Parathyroid adenoma (tissue), 2 donors: ENCODE measurements at regions not wholly inside any gene's neighbourhood (a gene's known extent, or its start where the extent isn't known, plus 50 kb on each side); places are given as distances from the start of the nearest gene placed in this dataset.
"Not testable (repeated sequence)": the region's sequence is repeated elsewhere in the genome, so short reads cannot be mapped to it uniquely, and the experiment has no call there.

Source experiments
- H2AFZ ChIP-seq: fragments of 300-600 bp; sonication (generic); one replicate; pipeline ENCODE4 v1.7.0; 2017; ENCODE audit warnings: antibody characterized with exemption, mild to moderate bottlenecking
- H3K27ac ChIP-seq: fragments of 300-600 bp; sonication (generic); one replicate; pipeline ENCODE4 v1.7.0; 2017
- H3K27me3 ChIP-seq: fragments of 300-600 bp; sonication (generic); one replicate; pipeline ENCODE4 v1.7.0; 2017; ENCODE audit warnings: low read length; ENCODE audit not compliant: control insufficient read depth, insufficient read depth
- H3K36me3 ChIP-seq: fragments of 300-600 bp; sonication (generic); one replicate; pipeline ENCODE4 v1.7.0; 2017; ENCODE audit warnings: low read length; ENCODE audit not compliant: control insufficient read depth, insufficient read depth
- H3K4me1 ChIP-seq: fragments of 300-600 bp; sonication (generic); one replicate; pipeline ENCODE4 v1.7.0; 2017; ENCODE audit warnings: control low read depth
- H3K4me2 ChIP-seq: fragments of 300-600 bp; sonication (generic); one replicate; pipeline ENCODE4 v1.7.0; 2017; ENCODE audit warnings: low read length
- H3K4me3 ChIP-seq: fragments of 300-600 bp; sonication (generic); one replicate; pipeline ENCODE4 v1.7.0; 2017; ENCODE audit warnings: low read depth, low read length
- H3K79me2 ChIP-seq: fragments of 300-600 bp; sonication (generic); one replicate; pipeline ENCODE4 v1.7.0; 2017; ENCODE audit warnings: control low read depth
- H3K9ac ChIP-seq: fragments of 300-600 bp; sonication (generic); one replicate; pipeline ENCODE4 v1.7.0; 2017; ENCODE audit warnings: mild to moderate bottlenecking
- H3K9me3 ChIP-seq: fragments of 300-600 bp; sonication (generic); one replicate; pipeline ENCODE4 v1.7.0; 2017; ENCODE audit warnings: low read length; ENCODE audit not compliant: control insufficient read depth
- CTCF ChIP-seq: fragments of 300-600 bp; sonication (generic); IDR thresholded peaks from one replicate; pipeline ENCODE4 v1.7.0; 2017; ENCODE audit warnings: antibody characterized with exemption, mild to moderate bottlenecking
- donor health status: primary hyperparathyroidism.

- no peak overlapping the region for H2AFZ ChIP-seq
- no peaks in the 10 kb centered on the region for H3K36me3 ChIP-seq
- H3K27me3 ChIP-seq: no peaks in the 10 kb centered on the region
- no peaks in the 10 kb centered on the region for H3K9me3 ChIP-seq
- H3K27ac ChIP-seq: no peak overlapping the region
- no peaks in the 10 kb centered on the region for H3K79me2 ChIP-seq
- no peak overlapping the region for H3K4me3 ChIP-seq
- no peak overlapping the region for H3K4me2 ChIP-seq
- H3K9ac ChIP-seq: no peak overlapping the region
- TF ChIP-seq CTCF: no peak
- no peaks in the 10 kb centered on the region for H3K4me1 ChIP-seq
These were observed 227.4 kb upstream of the COBL start for GRCh38 chr7:51543801-51544553.

GRCh38 chr7:51540906-51541305 is 224.3 kb upstream of the COBL start:
- not testable (repeated sequence) for H3K4me2 ChIP-seq, H3K4me1 ChIP-seq, H3K27me3 ChIP-seq, H3K36me3 ChIP-seq, H3K9ac ChIP-seq, H3K27ac ChIP-seq, H3K79me2 ChIP-seq, H2AFZ ChIP-seq, H3K9me3 ChIP-seq, H3K4me3 ChIP-seq

- Histone ChIP-seq H3K4me3 (no peak overlapping the region), H3K36me3 (no peaks in the 10 kb centered on the region), H3K4me1 (no peaks in the 10 kb centered on the region), H3K27ac (no peak overlapping the region), H3K9me3 (no peaks in the 10 kb centered on the region), H3K27me3 (no peaks in the 10 kb centered on the region), H3K4me2 (no peak overlapping the region), H3K9ac (no peak overlapping the region), H2AFZ (no peak overlapping the region), H3K79me2 (no peaks in the 10 kb centered on the region)
- TF ChIP-seq CTCF: no peak
These were observed 223.2 kb upstream of the COBL start for GRCh38 chr7:51539840-51540239.

- Histone ChIP-seq H3K36me3 (no peaks in the 10 kb centered on the region), H3K9ac (no peak overlapping the region), H3K4me2 (no peak overlapping the region), H3K27ac (no peak overlapping the region), H3K9me3 (no peaks in the 10 kb centered on the region), H3K27me3 (no peaks in the 10 kb centered on the region), H3K79me2 (no peaks in the 10 kb centered on the region), H2AFZ (no peak overlapping the region), H3K4me1 (no peaks in the 10 kb centered on the region), H3K4me3 (no peak overlapping the region)
- no peak for TF ChIP-seq CTCF
These were observed 211.6 kb upstream of the COBL start for GRCh38 chr7:51528172-51528571.

GRCh38 chr7:51521694-51522312 is 205.2 kb upstream of the COBL start:
- no peak for TF ChIP-seq CTCF
- H3K4me3 ChIP-seq: no peak overlapping the region
- H3K79me2 ChIP-seq: no peaks in the 10 kb centered on the region
- no peaks in the 10 kb centered on the region for H3K27me3 ChIP-seq
- H3K9me3 ChIP-seq: no peaks in the 10 kb centered on the region
- H3K36me3 ChIP-seq: no peaks in the 10 kb centered on the region
- no peak overlapping the region for H3K4me2 ChIP-seq
- no peak overlapping the region for H2AFZ ChIP-seq
- no peak overlapping the region for H3K9ac ChIP-seq
- no peaks in the 10 kb centered on the region for H3K4me1 ChIP-seq
- no peak overlapping the region for H3K27ac ChIP-seq
